ENCODE measurements at regions not wholly inside any gene's neighbourhood (a gene's known extent, or its start where the extent isn't known, plus 50 kb on each side); places are given as distances from the start of the nearest gene placed in this dataset.
"Not testable (repeated sequence)": the region's sequence is repeated elsewhere in the genome, so short reads cannot be mapped to it uniquely, and the experiment has no call there.

- FAIRE-seq, result no peak
- no peak for DNase-seq (ENCODE audit: low spot score)
Observed at GRCh38 chr10:2051108-2051507, 313.8 kb upstream of the ADARB2 start.

- FAIRE-seq, result no peak
- DNase-seq (ENCODE audit: low spot score), result no peak
Observed at GRCh38 chr10:2049560-2049959, 312.2 kb upstream of the ADARB2 start.

- DNase-seq (ENCODE audit: low spot score) (no peak), FAIRE-seq (no peak)
Observed at GRCh38 chr10:2048337-2048973, 311.1 kb upstream of the ADARB2 start.

- DNase-seq (ENCODE audit: low spot score) (no peak), FAIRE-seq (no peak)
Observed at GRCh38 chr10:2047679-2048078, 310.4 kb upstream of the ADARB2 start.

- no peak for FAIRE-seq
- DNase-seq (ENCODE audit: low spot score), result no peak
Observed at GRCh38 chr10:2043379-2043778, 306.1 kb upstream of the ADARB2 start.

- DNase-seq (ENCODE audit: low spot score), result no peak
Observed at GRCh38 chr10:2038036-2038435, 300.7 kb upstream of the ADARB2 start.

GRCh38 chr10:2037246-2037645 lies 299.9 kb upstream of the ADARB2 start:
- DNase-seq (ENCODE audit: low spot score) (no peak), FAIRE-seq (no peak)

More at GRCh38 chr10:2038036-2038435, 300.7 kb upstream of the ADARB2 start:
- no peak for FAIRE-seq

GRCh38 chr10:2036209-2036608 lies 298.9 kb upstream of the ADARB2 start:
- DNase-seq (ENCODE audit: low spot score) (no peak), FAIRE-seq (no peak)

- FAIRE-seq (no peak), DNase-seq (ENCODE audit: low spot score) (no peak)
Observed at GRCh38 chr10:2030046-2030445, 292.7 kb upstream of the ADARB2 start.

GRCh38 chr10:2026936-2027335 lies 289.6 kb upstream of the ADARB2 start:
- DNase-seq (ENCODE audit: low spot score), result no peak
- no peak for FAIRE-seq

- not testable (repeated sequence) for FAIRE-seq; DNase-seq (ENCODE audit: low spot score)
Observed at GRCh38 chr10:2024750-2025149, 287.4 kb upstream of the ADARB2 start.

GRCh38 chr10:2023687-2024086 lies 286.4 kb upstream of the ADARB2 start:
- DNase-seq (ENCODE audit: low spot score) (no peak), FAIRE-seq (no peak)

GRCh38 chr10:2022401-2022800 lies 285.1 kb upstream of the ADARB2 start:
- DNase-seq (ENCODE audit: low spot score), result no peak
- FAIRE-seq, result no peak

- DNase-seq (ENCODE audit: low spot score), result no peak
- FAIRE-seq, result no peak
Observed at GRCh38 chr10:2020836-2021235, 283.5 kb upstream of the ADARB2 start.

- FAIRE-seq (no peak), DNase-seq (ENCODE audit: low spot score) (no peak)
Observed at GRCh38 chr10:2019803-2020202, 282.5 kb upstream of the ADARB2 start.

- no peak for FAIRE-seq
- DNase-seq (ENCODE audit: low spot score), result no peak
Observed at GRCh38 chr10:2019281-2019680, 282.0 kb upstream of the ADARB2 start.

- DNase-seq (ENCODE audit: low spot score), result no peak
- no peak for FAIRE-seq
Observed at GRCh38 chr10:2014541-2014940, 277.2 kb upstream of the ADARB2 start.

GRCh38 chr10:2012209-2012608 lies 274.9 kb upstream of the ADARB2 start:
- DNase-seq (ENCODE audit: low spot score) (no peak), FAIRE-seq (no peak)

- FAIRE-seq, result no peak
- DNase-seq (ENCODE audit: low spot score), result no peak
Observed at GRCh38 chr10:2011106-2011716, 273.9 kb upstream of the ADARB2 start.

- no peak for DNase-seq (ENCODE audit: low spot score)
- no peak for FAIRE-seq
Observed at GRCh38 chr10:2005546-2005945, 268.2 kb upstream of the ADARB2 start.

- FAIRE-seq (no peak), DNase-seq (ENCODE audit: low spot score) (no peak)
Observed at GRCh38 chr10:1992930-1993329, 255.6 kb upstream of the ADARB2 start.

- no peak for FAIRE-seq
- DNase-seq (ENCODE audit: low spot score), result no peak
Observed at GRCh38 chr10:1989090-1989489, 251.8 kb upstream of the ADARB2 start.

GRCh38 chr10:1981976-1982375 lies 244.7 kb upstream of the ADARB2 start:
- no peak for DNase-seq (ENCODE audit: low spot score)
- no peak for FAIRE-seq

All from urothelium cell line (cell line).